ENCODE measurements at regions not wholly inside any gene's neighbourhood (a gene's known extent, or its start where the extent isn't known, plus 50 kb on each side); places are given as distances from the start of the nearest gene placed in this dataset.

- no peaks in the 10 kb centered on the region for H3K79me2 ChIP-seq (ENCODE audit: insufficient read depth, low read length)
- H3K36me3 Mint-ChIP-seq (ENCODE audit: low read depth, unreplicated experiment) = no peaks in the 10 kb centered on the region
- no peak overlapping the region for H3K4me3 ChIP-seq (ENCODE audit: insufficient read depth, low read depth, low read length)
- DNase-seq (ENCODE audit: low read depth) (no peak), FAIRE-seq (no peak)
- H3K27ac ChIP-seq (ENCODE audit: low read depth, low read length) = no peak overlapping the region
- no peak overlapping the region for H3K27ac Mint-ChIP-seq (ENCODE audit: unreplicated experiment)
- H2AFZ ChIP-seq (ENCODE audit: low read depth, low read length) = no peak overlapping the region
- H3K4me2 ChIP-seq (ENCODE audit: low read length) = no peak overlapping the region
- no peaks in the 10 kb centered on the region for H3K27me3 Mint-ChIP-seq (ENCODE audit: low read depth, unreplicated experiment)
- peaks cover under 1% of the 10 kb centered on the region for H3K4me1 Mint-ChIP-seq (ENCODE audit: low read depth, unreplicated experiment)
- peaks cover 11% of the 10 kb centered on the region for H3K9me3 Mint-ChIP-seq (ENCODE audit: unreplicated experiment)
- no peaks in the 10 kb centered on the region for H3K9me3 ChIP-seq (ENCODE audit: insufficient read depth, low read depth, low read length)
- H4K20me1 ChIP-seq (ENCODE audit: insufficient read depth, low read length) = no peaks in the 10 kb centered on the region
- no peaks in the 10 kb centered on the region for H3K36me3 ChIP-seq (ENCODE audit: insufficient read depth, low read length)
- no peaks in the 10 kb centered on the region for H3K4me1 ChIP-seq (ENCODE audit: insufficient read depth, low read length)
- H3K9ac ChIP-seq (ENCODE audit: low read length) = no peak overlapping the region
- H3K27me3 ChIP-seq (ENCODE audit: insufficient read depth, low read length) = no peaks in the 10 kb centered on the region
- H3K4me3 Mint-ChIP-seq (ENCODE audit: unreplicated experiment) = no peak overlapping the region
- TF ChIP-seq, protein P1, sequence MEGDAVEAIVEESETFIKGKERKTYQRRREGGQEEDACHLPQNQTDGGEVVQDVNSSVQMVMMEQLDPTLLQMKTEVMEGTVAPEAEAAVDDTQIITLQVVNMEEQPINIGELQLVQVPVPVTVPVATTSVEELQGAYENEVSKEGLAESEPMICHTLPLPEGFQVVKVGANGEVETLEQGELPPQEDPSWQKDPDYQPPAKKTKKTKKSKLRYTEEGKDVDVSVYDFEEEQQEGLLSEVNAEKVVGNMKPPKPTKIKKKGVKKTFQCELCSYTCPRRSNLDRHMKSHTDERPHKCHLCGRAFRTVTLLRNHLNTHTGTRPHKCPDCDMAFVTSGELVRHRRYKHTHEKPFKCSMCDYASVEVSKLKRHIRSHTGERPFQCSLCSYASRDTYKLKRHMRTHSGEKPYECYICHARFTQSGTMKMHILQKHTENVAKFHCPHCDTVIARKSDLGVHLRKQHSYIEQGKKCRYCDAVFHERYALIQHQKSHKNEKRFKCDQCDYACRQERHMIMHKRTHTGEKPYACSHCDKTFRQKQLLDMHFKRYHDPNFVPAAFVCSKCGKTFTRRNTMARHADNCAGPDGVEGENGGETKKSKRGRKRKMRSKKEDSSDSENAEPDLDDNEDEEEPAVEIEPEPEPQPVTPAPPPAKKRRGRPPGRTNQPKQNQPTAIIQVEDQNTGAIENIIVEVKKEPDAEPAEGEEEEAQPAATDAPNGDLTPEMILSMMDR (IDR thresholded peaks at IDR 0.05; ENCODE audit: insufficient read depth, low read depth, low read length) = no peak
- no peak for TF ChIP-seq EZH2 (IDR thresholded peaks at IDR 0.05; ENCODE audit: insufficient read depth, low read length)
These were observed 346.8 kb downstream of the TRIM36 start for GRCh38 chr5:114822863-114823262.

- H3K4me1 ChIP-seq (ENCODE audit: insufficient read depth, low read length) = no peaks in the 10 kb centered on the region
- H3K4me1 Mint-ChIP-seq (ENCODE audit: low read depth, unreplicated experiment) = peaks cover 5% of the 10 kb centered on the region
These were observed 347.3 kb downstream of the TRIM36 start for GRCh38 chr5:114822436-114822835.

DNA sequence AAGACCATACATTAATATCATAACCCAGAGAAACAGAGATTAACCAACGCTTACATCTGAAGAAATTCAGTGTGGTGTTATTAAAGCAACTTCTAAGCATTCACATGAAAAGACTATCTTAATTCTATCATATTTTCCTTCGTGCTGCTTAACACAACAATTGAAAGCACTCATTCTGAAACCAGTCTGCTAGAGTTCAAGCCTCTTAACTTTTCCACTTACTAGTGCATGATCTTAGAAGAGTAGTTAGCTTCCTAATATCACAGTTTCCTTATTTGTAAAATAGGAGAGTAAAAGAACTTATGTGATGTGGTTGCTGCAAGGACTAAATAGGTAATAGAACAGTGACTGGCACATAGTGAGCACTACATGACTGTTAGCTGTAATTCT, 379.3 kb downstream of the TRIM36 start:
- no peak overlapping the region for H3K27ac ChIP-seq (ENCODE audit: low read depth, low read length)
- Mint-ChIP-seq H3K36me3 (ENCODE audit: low read depth, unreplicated experiment) (no peaks in the 10 kb centered on the region), H3K9me3 (ENCODE audit: unreplicated experiment) (no peaks in the 10 kb centered on the region), H3K27ac (ENCODE audit: unreplicated experiment) (no peak overlapping the region), H3K27me3 (ENCODE audit: low read depth, unreplicated experiment) (peaks cover 3% of the 10 kb centered on the region), H3K4me3 (ENCODE audit: unreplicated experiment) (no peak overlapping the region), H3K4me1 (ENCODE audit: low read depth, unreplicated experiment) (no peaks in the 10 kb centered on the region)
- FAIRE-seq (no peak), DNase-seq (ENCODE audit: low read depth) (no peak)
- H3K79me2 ChIP-seq (ENCODE audit: insufficient read depth, low read length) = no peaks in the 10 kb centered on the region
- H3K4me3 ChIP-seq (ENCODE audit: insufficient read depth, low read depth, low read length) = no peak overlapping the region
- H3K9ac ChIP-seq (ENCODE audit: low read length) = no peak overlapping the region
- H3K4me2 ChIP-seq (ENCODE audit: low read length) = no peak overlapping the region
- H4K20me1 ChIP-seq (ENCODE audit: insufficient read depth, low read length) = no peaks in the 10 kb centered on the region
- TF ChIP-seq, protein P1 (IDR thresholded peaks at IDR 0.05; ENCODE audit: insufficient read depth, low read depth, low read length) = no peak
- no peak for TF ChIP-seq EZH2 (IDR thresholded peaks at IDR 0.05; ENCODE audit: insufficient read depth, low read length)
- H2AFZ ChIP-seq (ENCODE audit: low read depth, low read length) = no peak overlapping the region
- no peaks in the 10 kb centered on the region for H3K9me3 ChIP-seq (ENCODE audit: insufficient read depth, low read depth, low read length)
- no peaks in the 10 kb centered on the region for H3K36me3 ChIP-seq (ENCODE audit: insufficient read depth, low read length)
- H3K4me1 ChIP-seq (ENCODE audit: insufficient read depth, low read length) = no peaks in the 10 kb centered on the region
- H3K27me3 ChIP-seq (ENCODE audit: insufficient read depth, low read length) = no peaks in the 10 kb centered on the region

More at GRCh38 chr5:114822436-114822835, 347.3 kb downstream of the TRIM36 start:
- no peak overlapping the region for H2AFZ ChIP-seq (ENCODE audit: low read depth, low read length)
- no peaks in the 10 kb centered on the region for H3K36me3 ChIP-seq (ENCODE audit: insufficient read depth, low read length)
- H3K36me3 Mint-ChIP-seq (ENCODE audit: low read depth, unreplicated experiment) = no peaks in the 10 kb centered on the region
- no peaks in the 10 kb centered on the region for H3K79me2 ChIP-seq (ENCODE audit: insufficient read depth, low read length)
- peaks cover 11% of the 10 kb centered on the region for H3K9me3 Mint-ChIP-seq (ENCODE audit: unreplicated experiment)
- no peaks in the 10 kb centered on the region for H4K20me1 ChIP-seq (ENCODE audit: insufficient read depth, low read length)
- H3K27ac ChIP-seq (ENCODE audit: low read depth, low read length) = no peak overlapping the region
- FAIRE-seq = no peak
- no peaks in the 10 kb centered on the region for H3K9me3 ChIP-seq (ENCODE audit: insufficient read depth, low read depth, low read length)
- no peak for DNase-seq (ENCODE audit: low read depth)
- H3K27me3 Mint-ChIP-seq (ENCODE audit: low read depth, unreplicated experiment) = no peaks in the 10 kb centered on the region
- H3K27ac Mint-ChIP-seq (ENCODE audit: unreplicated experiment) = no peak overlapping the region
- H3K4me3 Mint-ChIP-seq (ENCODE audit: unreplicated experiment) = no peak overlapping the region
- H3K27me3 ChIP-seq (ENCODE audit: insufficient read depth, low read length) = no peaks in the 10 kb centered on the region
- no peak overlapping the region for H3K4me3 ChIP-seq (ENCODE audit: insufficient read depth, low read depth, low read length)
- H3K9ac ChIP-seq (ENCODE audit: low read length) = no peak overlapping the region
- no peak for TF ChIP-seq EZH2 (IDR thresholded peaks at IDR 0.05; ENCODE audit: insufficient read depth, low read length)
- TF ChIP-seq, protein P1 (IDR thresholded peaks at IDR 0.05; ENCODE audit: insufficient read depth, low read depth, low read length) = no peak
- no peak overlapping the region for H3K4me2 ChIP-seq (ENCODE audit: low read length)

All from astrocyte (in vitro differentiated cells and primary cell).